ENCODE measurements at regions not wholly inside any gene's neighbourhood (a gene's known extent, or its start where the extent isn't known, plus 50 kb on each side); places are given as distances from the start of the nearest gene placed in this dataset.

DNA sequence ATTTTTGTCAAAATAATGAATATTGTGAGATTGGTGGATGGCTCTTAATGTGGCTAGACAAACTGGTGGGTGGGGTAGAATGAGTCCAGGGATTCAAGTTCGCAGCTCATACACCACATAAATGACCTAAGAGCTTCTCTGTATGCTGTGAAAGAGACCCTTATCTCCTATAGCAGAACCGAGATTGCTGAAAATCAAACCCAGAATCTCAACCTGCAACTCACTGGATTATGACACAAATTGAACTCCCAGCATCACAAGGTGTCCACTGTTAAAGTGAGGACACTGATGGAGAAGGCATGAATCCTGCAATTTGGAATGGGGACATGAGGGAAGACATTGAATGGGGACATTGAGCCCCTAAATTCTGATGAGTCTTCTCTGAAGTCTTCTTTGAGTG is 51.3 kb upstream of the CNKSR3 start:
- WGBS (ENCODE audit: low lambda C conversion rate) = 42% methylated on average over 2 of the region's 2 CpGs
- no peaks in the 10 kb centered on the region for H3F3A ChIP-seq (replicated peaks; ENCODE audit: insufficient read depth)
- ChIA-PET POLR2A (no interaction called here), CTCF (no interaction called here)
- H3K4me2 ChIP-seq = no peak overlapping the region
- TF ChIP-seq, protein P1, sequence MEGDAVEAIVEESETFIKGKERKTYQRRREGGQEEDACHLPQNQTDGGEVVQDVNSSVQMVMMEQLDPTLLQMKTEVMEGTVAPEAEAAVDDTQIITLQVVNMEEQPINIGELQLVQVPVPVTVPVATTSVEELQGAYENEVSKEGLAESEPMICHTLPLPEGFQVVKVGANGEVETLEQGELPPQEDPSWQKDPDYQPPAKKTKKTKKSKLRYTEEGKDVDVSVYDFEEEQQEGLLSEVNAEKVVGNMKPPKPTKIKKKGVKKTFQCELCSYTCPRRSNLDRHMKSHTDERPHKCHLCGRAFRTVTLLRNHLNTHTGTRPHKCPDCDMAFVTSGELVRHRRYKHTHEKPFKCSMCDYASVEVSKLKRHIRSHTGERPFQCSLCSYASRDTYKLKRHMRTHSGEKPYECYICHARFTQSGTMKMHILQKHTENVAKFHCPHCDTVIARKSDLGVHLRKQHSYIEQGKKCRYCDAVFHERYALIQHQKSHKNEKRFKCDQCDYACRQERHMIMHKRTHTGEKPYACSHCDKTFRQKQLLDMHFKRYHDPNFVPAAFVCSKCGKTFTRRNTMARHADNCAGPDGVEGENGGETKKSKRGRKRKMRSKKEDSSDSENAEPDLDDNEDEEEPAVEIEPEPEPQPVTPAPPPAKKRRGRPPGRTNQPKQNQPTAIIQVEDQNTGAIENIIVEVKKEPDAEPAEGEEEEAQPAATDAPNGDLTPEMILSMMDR (IDR thresholded peaks at IDR 0.05) = no peak
- TF ChIP-seq, protein P2, sequence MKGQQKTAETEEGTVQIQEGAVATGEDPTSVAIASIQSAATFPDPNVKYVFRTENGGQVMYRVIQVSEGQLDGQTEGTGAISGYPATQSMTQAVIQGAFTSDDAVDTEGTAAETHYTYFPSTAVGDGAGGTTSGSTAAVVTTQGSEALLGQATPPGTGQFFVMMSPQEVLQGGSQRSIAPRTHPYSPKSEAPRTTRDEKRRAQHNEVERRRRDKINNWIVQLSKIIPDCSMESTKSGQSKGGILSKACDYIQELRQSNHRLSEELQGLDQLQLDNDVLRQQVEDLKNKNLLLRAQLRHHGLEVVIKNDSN (IDR thresholded peaks at IDR 0.05; ENCODE audit: borderline replicate concordance, low read depth) = no peak
- no peak for TF ChIP-seq FOXM1 (IDR thresholded peaks at IDR 0.05; ENCODE audit: low read depth)
- TF ChIP-seq, protein P3, sequence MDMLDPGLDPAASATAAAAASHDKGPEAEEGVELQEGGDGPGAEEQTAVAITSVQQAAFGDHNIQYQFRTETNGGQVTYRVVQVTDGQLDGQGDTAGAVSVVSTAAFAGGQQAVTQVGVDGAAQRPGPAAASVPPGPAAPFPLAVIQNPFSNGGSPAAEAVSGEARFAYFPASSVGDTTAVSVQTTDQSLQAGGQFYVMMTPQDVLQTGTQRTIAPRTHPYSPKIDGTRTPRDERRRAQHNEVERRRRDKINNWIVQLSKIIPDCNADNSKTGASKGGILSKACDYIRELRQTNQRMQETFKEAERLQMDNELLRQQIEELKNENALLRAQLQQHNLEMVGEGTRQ (IDR thresholded peaks at IDR 0.05; ENCODE audit: borderline replicate concordance, low read depth, low read length) = no peak
- no peak for TF ChIP-seq NFIC (IDR thresholded peaks at IDR 0.05; ENCODE audit: borderline replicate concordance)
- no peaks in the 10 kb centered on the region for H3K79me2 ChIP-seq (ENCODE audit: insufficient read depth)
- H3K9me3 ChIP-seq = no peaks in the 10 kb centered on the region
- H3K27ac ChIP-seq (ENCODE audit: low read depth in 2 of 2, low read length in 1 of 2) = no peak overlapping the region
- H3K4me1 ChIP-seq (ENCODE audit: control insufficient read depth in 1 of 2, insufficient read depth in 2 of 2, low read depth in 1 of 2, low read length in 1 of 2) = no peaks in the 10 kb centered on the region
- no peaks in the 10 kb centered on the region for H3K9me2 ChIP-seq
- H3K27me3 ChIP-seq (ENCODE audit: insufficient read depth) = no peaks in the 10 kb centered on the region
- H3K9ac ChIP-seq = no peak overlapping the region
- H3K4me3 ChIP-seq (ENCODE audit: low read depth in 2 of 2, low read length in 1 of 2) = no peak overlapping the region
- H2AFZ ChIP-seq (ENCODE audit: low read depth) = no peak overlapping the region
- H4K20me1 ChIP-seq (ENCODE audit: insufficient read depth) = no peaks in the 10 kb centered on the region
- H3K36me3 ChIP-seq (replicated peaks in 1 of 2; ENCODE audit: control insufficient read depth in 1 of 2, insufficient read depth in 2 of 2, low read length in 1 of 2) = no peaks in the 10 kb centered on the region
- DNase-seq = no peak

DNA sequence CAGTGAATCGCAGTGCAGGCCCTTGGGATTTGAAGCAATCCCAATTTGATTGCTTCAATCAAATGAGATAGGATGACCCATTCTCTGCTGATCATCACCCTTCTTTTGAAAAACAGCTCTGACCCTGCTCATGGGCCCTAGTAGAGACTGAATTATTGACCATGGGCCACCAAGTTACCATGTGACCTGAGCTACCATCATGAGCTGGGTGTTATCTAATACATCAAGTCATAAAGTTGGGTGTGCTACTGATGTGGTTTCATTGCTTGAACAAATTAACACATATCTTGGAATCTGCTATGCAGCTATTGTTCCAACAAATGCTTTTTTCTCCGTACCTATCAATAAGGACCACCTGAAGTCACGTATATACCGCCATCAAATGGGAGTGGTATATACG is 54.8 kb upstream of the CNKSR3 start:
- Histone ChIP-seq H3K9ac (no peak overlapping the region), H3K9me2 (no peaks in the 10 kb centered on the region), H3F3A (replicated peaks; ENCODE audit: insufficient read depth) (no peaks in the 10 kb centered on the region), H3K4me2 (no peak overlapping the region), H3K27ac (ENCODE audit: low read depth in 2 of 2, low read length in 1 of 2) (no peak overlapping the region), H3K36me3 (replicated peaks in 1 of 2; ENCODE audit: control insufficient read depth in 1 of 2, insufficient read depth in 2 of 2, low read length in 1 of 2) (no peaks in the 10 kb centered on the region), H4K20me1 (ENCODE audit: insufficient read depth) (no peaks in the 10 kb centered on the region), H2AFZ (ENCODE audit: low read depth) (no peak overlapping the region), H3K4me3 (ENCODE audit: low read depth in 2 of 2, low read length in 1 of 2) (no peak overlapping the region), H3K4me1 (ENCODE audit: control insufficient read depth in 1 of 2, insufficient read depth in 2 of 2, low read depth in 1 of 2, low read length in 1 of 2) (peaks cover 0 to 9% of the 10 kb centered on the region in 2 experiments; a peak in 2 of 4 replicates), H3K79me2 (ENCODE audit: insufficient read depth) (no peaks in the 10 kb centered on the region), H3K27me3 (ENCODE audit: insufficient read depth) (no peaks in the 10 kb centered on the region), H3K9me3 (no peaks in the 10 kb centered on the region)
- CTCF ChIA-PET = interaction anchor here (1.1 kb wide), 1 partner anchor 22 kb away, joined by 3 read pairs; no protein-coding TSS in a partner anchor
- POLR2A ChIA-PET = no interaction called here
- 69% methylated on average over 5 of the region's 5 CpGs for WGBS (ENCODE audit: low lambda C conversion rate)
- TF ChIP-seq FOXJ3 (CRISPR knock-in tag; IDR thresholded peaks at IDR 0.05) = no peak
- TF ChIP-seq GABPA (IDR thresholded peaks at IDR 0.05; ENCODE audit: low read depth) = no peak
- no peak for TF ChIP-seq RCOR1 (IDR thresholded peaks at IDR 0.05; ENCODE audit: low read length)
- no peak for TF ChIP-seq TEAD4 (IDR thresholded peaks at IDR 0.05; ENCODE audit: borderline replicate concordance, insufficient read depth)
- TF ChIP-seq, protein P2 (IDR thresholded peaks at IDR 0.05; ENCODE audit: borderline replicate concordance, low read depth) = no peak
- no peak for TF ChIP-seq JUND (IDR thresholded peaks at IDR 0.05)
- no peak for DNase-seq
